ENCODE measurements at regions not wholly inside any gene's neighbourhood (a gene's known extent, or its start where the extent isn't known, plus 50 kb on each side); places are given as distances from the start of the nearest gene placed in this dataset.

- no peak for DNase-seq (ENCODE audit: low spot score)
These were observed 122.7 kb downstream of the CBLL2 start for GRCh38 chrX:22395372-22395771.

DNA sequence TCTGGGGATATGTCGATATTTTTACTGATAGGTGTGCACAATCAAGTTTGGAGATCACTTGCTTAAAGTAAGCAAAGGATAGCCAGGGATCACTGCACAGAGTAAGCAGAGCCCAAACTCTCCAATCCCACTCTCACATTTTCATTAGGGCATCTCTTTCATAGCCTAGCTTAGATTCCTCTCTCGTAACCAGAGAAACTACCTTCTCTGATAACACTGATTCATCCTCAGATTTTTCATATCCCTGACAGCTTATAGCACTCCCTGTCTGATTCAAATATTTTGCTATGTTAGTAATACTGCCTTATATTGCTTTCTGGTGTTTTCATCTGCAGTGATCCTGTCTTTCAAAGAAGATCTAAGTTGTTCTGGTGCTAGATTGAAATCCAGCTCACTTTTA, 123.7 kb downstream of the CBLL2 start:
- no peak for DNase-seq (ENCODE audit: low spot score)

- DNase-seq (ENCODE audit: low spot score): no peak
These were observed 124.9 kb downstream of the CBLL2 start for GRCh38 chrX:22397566-22397965.

DNA sequence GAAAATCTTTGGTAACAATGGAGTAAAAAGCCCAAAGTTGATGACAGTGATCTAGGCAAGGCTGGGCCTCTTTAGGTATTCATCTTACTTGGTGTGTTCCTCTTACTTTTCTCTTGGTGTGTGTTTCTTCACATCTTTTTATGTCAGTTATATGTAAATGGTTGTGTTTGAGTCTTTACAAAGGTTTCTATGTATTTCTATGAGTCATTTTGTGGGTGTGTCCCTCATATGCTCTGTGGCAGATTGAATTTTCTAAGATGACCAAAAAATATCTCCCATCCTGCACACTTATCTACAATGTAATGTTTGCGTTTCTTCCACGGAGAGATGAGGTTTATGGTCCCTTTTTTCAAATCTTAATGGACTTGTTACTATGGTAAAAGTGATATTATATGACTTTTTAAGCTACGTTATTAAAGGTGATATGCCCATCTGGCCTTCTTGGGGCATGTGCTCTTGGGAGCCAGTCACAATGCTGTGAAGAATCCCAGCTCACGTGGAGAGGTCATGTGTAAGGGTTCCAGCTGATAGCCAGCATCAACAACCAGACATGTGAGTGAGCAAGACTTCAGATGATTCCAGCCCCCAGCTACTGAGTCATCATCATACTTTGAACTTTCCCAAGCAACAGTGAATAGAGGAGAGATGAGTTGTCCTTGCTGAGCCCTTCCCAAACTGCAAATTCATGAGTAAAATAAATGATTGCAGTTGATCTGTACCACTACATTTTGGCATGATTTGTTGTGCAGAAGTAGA, 126.9 kb downstream of the CBLL2 start:
- no peak for DNase-seq (ENCODE audit: low spot score)

GRCh38 chrX:22404297-22404696, 131.6 kb downstream of the CBLL2 start:
- no peak for DNase-seq (ENCODE audit: low spot score)

DNA sequence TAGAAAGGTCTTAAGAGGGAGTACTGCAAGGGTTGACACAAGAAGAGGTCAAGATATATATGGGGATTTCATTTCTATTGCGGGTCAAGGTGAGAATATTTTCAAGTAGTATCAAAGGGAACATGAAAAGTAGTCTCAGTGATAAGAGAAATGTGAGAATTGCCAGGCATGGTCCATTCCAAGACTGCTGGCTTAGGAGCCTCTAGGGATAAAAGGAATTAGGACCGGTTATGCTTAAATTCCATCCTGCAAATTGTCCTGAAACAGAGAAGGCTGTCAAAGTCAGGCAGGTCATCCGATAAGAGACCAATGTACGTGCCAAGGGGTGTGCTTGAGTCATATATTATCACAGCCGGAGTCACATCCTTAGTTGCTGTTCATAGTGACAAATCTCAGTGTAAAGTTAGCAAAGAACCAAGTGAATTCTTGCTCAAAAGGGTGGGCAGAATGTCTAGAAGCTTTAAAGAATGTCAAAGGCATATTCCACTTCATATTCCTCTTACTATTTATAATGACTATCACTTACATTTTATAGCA, 133.6 kb downstream of the CBLL2 start:
- DNase-seq (ENCODE audit: low spot score): no peak

DNA sequence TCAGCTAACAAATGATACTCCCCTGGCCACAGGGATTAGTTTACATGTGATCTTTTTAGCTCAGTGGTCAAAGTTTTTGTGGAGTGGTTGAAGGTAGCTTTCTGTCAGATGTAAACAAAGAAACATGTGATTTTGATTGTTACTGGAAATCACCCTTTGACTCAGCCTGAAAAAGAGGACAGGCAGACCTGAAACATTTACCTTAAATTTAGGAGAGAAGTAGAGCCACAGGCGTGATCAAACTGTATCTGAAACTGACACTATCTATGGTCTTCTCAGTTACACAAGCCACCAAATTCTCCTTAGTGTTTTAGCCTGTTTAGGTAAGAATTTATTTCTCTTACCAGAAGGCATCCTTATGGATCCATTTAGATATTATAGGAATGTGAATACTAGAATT, 136.7 kb downstream of the CBLL2 start:
- no peak for DNase-seq (ENCODE audit: low spot score)

- no peak for DNase-seq (ENCODE audit: low spot score)
These were observed 151.6 kb downstream of the CBLL2 start for GRCh38 chrX:22424122-22424915.

DNA sequence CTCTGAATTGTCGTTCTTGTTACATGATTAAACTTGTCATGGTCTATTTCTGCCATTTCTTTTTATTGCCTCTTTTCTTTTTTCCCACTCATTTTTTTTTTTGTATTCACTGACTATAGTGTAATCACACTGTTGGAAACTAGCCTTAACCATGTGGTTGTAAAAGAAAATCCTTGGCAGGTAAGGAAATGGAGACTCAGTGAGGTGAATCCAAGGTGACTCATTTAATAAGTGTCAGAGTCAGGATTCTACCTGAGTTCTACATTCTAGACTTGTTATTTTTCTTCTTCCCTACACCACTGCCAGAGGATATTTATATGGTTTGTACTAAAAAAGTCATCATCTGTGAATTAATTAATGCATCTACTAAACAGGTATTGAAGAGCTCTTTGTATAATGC, 152.2 kb downstream of the CBLL2 start:
- no peak for DNase-seq (ENCODE audit: low spot score)

DNA sequence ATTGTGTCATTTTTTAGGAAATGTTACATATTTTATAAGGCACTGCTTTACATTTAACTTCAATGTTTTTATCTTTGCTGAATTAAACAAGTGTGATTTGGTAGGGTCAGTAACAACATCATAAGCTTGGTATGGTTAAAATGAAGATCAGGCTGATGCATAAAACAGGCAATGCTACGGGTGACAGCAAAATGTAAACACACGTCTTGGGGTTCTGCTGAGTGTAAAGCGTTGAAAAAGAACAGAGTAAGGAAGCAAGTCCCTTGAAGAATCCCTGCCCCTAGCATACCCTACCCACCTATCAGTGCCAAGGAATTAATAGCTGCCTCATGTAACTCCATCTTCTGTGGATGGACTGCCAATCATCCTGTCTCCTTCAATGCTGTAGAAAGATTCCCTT, 157.0 kb downstream of the CBLL2 start:
- DNase-seq (ENCODE audit: low spot score): no peak

- no peak for DNase-seq (ENCODE audit: low spot score)
These were observed 158.0 kb downstream of the CBLL2 start for GRCh38 chrX:22430701-22431100.

DNA sequence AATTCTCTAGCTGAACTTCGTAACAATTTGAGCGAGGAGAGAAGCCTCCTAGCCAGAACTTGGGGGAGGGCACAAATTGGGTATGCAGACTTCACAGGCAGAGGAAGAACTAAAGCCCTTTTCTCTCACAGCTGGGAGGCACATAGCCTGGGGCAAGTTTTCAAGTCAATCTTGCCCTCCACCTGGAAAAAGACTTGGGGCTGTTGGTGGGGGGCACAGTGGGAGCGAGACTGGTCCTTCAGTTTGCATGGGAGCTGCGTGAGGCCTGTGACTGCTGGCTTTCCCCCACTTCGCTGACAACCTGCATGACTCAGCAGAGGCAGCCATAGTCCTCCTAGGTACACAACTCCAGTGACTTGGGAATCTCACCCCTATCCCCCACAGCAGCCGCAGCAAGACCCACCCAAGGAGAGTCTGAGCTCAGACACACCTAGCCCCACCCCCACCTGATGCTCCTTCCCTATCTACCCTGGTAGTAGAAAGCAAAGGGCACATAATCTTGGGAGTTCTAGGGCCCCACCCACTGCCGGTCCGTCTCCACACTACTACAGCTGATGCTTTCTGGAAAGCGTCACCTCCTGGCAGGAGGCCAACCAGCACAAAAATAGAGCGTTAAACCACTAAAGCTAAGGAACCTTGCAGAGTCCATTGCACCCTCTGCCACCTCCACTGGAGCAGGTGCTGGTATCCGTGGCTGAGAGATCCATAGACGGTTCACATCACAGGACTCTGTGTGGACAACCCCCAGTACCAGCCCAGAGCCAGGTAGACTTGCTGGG, 160.8 kb downstream of the CBLL2 start:
- DNase-seq (ENCODE audit: low spot score): no peak

GRCh38 chrX:22445880-22446279, 173.2 kb downstream of the CBLL2 start:
- DNase-seq (ENCODE audit: low spot score): no peak

DNA sequence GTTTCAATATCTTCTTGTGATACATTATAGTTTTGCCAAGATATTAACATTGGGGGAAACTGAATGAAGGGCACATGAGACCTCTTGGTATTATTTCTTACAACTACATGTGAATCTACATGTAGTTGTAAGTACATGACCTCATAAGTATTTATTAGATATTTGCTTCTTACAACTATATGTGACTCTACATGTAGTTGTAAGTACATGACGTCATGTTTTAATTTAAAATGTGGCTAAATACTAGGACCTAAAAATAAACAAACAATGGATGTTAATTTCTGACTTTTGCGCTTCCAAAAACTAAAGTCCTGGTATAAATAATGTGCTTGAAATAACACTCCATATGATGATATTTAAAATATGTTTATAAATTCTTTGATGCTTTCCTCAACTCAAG, 190.2 kb downstream of the CBLL2 start:
- no peak for DNase-seq (ENCODE audit: low spot score)

DNA sequence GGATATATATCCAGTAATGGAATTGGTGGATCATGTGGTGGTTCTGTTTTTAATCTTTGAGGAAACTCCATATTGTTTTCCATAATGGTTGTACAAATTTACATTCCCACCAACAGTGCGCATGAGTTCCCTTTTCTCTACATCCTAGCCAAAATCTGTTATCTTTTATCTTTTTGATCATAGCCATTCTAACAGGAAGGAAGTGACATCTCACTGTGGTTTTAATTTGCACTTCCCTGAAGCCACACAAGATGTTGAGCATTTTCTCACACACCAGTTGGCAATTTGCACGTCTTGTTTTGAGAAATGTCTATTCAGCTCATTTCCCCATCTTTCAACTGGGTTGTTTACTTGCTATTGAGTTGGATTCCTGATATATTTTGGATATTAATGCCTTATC, 194.9 kb downstream of the CBLL2 start:
- no peak for DNase-seq (ENCODE audit: low spot score)

DNA sequence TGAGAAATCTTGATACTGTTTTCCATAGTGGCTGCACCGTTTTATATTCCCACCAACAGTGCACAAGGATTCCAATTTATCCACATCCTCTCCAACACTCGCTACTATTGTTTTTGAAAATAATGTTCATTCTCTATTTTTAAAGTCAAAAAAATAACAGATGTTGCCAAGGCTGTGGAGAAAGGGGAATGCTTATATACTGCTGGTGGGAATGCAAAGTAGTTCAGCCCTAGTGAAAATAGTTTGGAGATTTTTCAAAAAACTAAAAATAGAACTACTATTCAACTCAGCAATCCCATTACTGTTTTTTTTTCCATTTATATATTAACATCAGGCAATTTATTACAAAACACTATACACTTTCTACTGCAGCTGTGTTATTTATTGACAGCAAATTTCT, 208.7 kb downstream of the CBLL2 start:
- DNase-seq (ENCODE audit: low spot score): no peak

DNA sequence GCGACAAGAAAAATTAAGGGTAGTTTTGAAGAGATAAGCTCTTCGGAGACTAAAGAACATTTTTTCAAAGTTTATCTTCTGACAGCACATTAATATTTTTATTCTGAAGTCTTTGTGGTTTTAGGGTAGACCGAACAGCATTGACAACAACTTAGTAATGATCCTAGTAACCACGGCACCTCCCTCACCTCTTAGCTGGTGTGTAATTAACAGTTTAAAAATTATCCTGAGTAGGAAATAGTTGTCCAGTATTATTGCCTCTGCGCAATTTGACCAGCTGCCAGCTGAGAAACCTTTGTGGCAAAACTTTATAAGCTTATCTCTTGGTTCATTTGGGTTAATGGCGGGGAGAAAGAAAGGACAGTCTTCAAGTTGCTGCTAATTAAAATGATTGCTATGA, 213.6 kb downstream of the CBLL2 start:
- DNase-seq (ENCODE audit: low spot score): no peak

DNA sequence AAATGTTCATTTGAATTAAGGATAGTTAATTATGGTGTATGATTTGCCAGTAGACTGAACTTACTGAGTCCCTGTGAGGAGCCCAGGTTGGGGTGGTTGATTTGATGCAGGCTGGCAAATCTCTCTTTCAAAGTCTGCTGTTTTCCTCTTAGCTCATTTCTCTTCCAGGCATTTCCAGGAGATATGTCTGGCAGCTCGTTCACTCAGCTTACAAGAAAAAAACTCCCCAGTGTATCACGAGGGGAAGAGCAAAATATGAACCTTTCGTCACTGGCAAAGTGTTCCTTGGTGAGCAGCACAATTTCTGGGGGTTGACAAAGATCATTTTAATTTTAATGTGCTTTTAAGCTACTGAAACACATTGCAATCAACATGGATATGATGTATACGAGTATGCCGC, 244.2 kb downstream of the CBLL2 start:
- no peak for DNase-seq (ENCODE audit: low spot score)

- DNase-seq (ENCODE audit: low spot score): no peak
These were observed 247.6 kb downstream of the CBLL2 start for GRCh38 chrX:22520128-22520828.

GRCh38 chrX:22526339-22526738, 253.6 kb downstream of the CBLL2 start:
- DNase-seq (ENCODE audit: low spot score): no peak

DNA sequence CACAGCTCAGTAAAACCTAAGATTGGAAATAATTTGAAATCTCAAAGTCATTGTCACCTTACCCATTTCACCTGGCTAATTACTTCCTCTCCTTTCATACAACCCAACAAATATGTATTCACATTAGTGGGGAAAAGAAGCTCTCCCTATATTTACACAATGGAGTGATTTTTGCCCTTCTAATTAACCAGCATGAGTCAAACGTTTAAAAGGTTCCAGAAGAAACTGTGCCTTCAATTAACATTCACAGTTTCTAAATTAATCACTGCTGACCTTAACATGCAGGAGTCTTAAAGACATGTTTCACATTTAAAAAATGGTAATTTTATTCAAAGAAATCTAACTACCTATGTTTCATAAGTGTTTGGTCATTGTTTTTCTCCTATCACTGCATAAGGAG, 254.6 kb downstream of the CBLL2 start:
- no peak for DNase-seq (ENCODE audit: low spot score)

DNA sequence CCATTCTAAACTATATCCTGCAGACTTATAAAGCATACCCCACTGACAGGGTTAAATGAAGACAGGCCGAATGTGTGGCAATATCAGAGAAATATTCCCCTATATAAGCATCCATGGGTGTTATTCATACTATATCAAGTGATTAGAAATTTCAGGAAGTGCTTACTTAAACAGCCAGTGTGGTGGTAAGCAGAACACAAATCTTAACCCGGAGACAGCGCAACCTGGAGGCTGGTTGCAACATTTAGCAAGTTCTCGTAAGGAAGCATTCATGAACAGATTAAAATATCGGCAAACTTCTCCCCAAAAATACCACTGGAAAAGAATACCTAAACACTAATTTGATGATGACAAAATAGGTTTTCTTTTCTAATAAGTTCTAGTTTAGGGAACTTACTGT, 261.2 kb downstream of the CBLL2 start:
- no peak for DNase-seq (ENCODE audit: low spot score)
